IMR-90 (cell line): ENCODE measurements at regions not wholly inside any gene's neighbourhood (a gene's known extent, or its start where the extent isn't known, plus 50 kb on each side); places are given as distances from the start of the nearest gene placed in this dataset.

ENCODE experiments used
- ATAC-seq: fragments of 200-7000 bp; cut with Tn5 transposase; 2 replicates; pipeline ENCODE4 v1.9.1; 2020; ENCODE audit warnings: low read depth, mild to moderate bottlenecking, moderate library complexity
- BruUV-seq: library from RNA; stranded (reverse); fragments of 400-500 nt; replicated peaks from 2 replicates; lab custom pipeline; 2021; lab: Mats Ljungman, UMichigan
- CTCF ChIA-PET: fragments of 300-600 bp; formaldehyde crosslinking; extraction: SDS; loops from one replicate; lab custom pipeline; 2021; ENCODE audit warnings: antibody characterized with exemption; lab: Yijun Ruan, JAX
- POLR2A ChIA-PET: fragments of 300-600 bp; sonication (Branson Sonifier 250); formaldehyde crosslinking; loops from one replicate; lab custom pipeline; 2022; ENCODE audit warnings: antibody characterized with exemption; ENCODE audit not compliant: unreplicated experiment; lab: Charles Lee
- DNase-seq: peaks from one replicate; pipeline ENCODE4 v3.0.0; 2013
- H2AFZ ChIP-seq: replicated peaks from 2 replicates; pipeline ENCODE3; 2013; ENCODE audit warnings: low read length, mild to moderate bottlenecking; ENCODE audit not compliant: poor library complexity
- H2AK5ac ChIP-seq: 2 replicates; pipeline ENCODE4 v1.6.1; 2013; ENCODE audit warnings: low read depth, low read length, inconsistent platforms
- H2AK9ac ChIP-seq: replicated peaks from 2 replicates; pipeline ENCODE3; 2013; ENCODE audit warnings: mild to moderate bottlenecking, low read depth, low read length, moderate library complexity; ENCODE audit not compliant: poor library complexity
- H2BK120ac ChIP-seq: 2 replicates; pipeline ENCODE4 v1.6.1; 2013; ENCODE audit warnings: low read depth, low read length, inconsistent platforms
- H2BK15ac ChIP-seq: 3 replicates; pipeline ENCODE4 v1.6.1; 2013; ENCODE audit warnings: low read depth, low read length, inconsistent platforms
- H2BK20ac ChIP-seq: 2 replicates; pipeline ENCODE4 v1.6.1; 2013; ENCODE audit warnings: low read depth, mild to moderate bottlenecking, inconsistent platforms, low read length, moderate library complexity
- H2BK5ac ChIP-seq: 2 replicates; pipeline ENCODE4 v1.6.1; 2013; ENCODE audit warnings: mild to moderate bottlenecking, low read depth, low read length, inconsistent platforms; ENCODE audit not compliant: poor library complexity, severe bottlenecking
- H3K14ac ChIP-seq: replicated peaks from 2 replicates; pipeline ENCODE4 v1.6.1; 2013; ENCODE audit warnings: low read depth, low read length, inconsistent platforms
- H3K18ac ChIP-seq: 2 replicates; pipeline ENCODE4 v1.6.1; 2013; ENCODE audit warnings: low read depth, low read length, control low read depth
- H3K23ac ChIP-seq: 2 replicates; pipeline ENCODE4 v1.6.1; 2013; ENCODE audit warnings: low read depth, low read length, inconsistent platforms
- H3K27ac ChIP-seq: 2 replicates; pipeline ENCODE4 v1.5.1; 2013; ENCODE audit warnings: mild to moderate bottlenecking, control low read depth, low read length; ENCODE audit not compliant: insufficient read depth
- H3K27me3 ChIP-seq: 2 replicates; pipeline ENCODE4 v1.6.1; 2013; ENCODE audit warnings: low read length; ENCODE audit not compliant: control insufficient read depth, insufficient read depth
- H3K36me3 ChIP-seq: 2 replicates; pipeline ENCODE4 v1.6.1; 2013; ENCODE audit warnings: low read length, mixed read lengths; ENCODE audit not compliant: control insufficient read depth, insufficient read depth
- H3K4ac ChIP-seq: 2 replicates; pipeline ENCODE4 v1.6.1; 2013; ENCODE audit warnings: low read depth, low read length, inconsistent platforms
- H3K4me1 ChIP-seq: 2 replicates; pipeline ENCODE4 v1.6.1; 2013; ENCODE audit warnings: low read length, mixed read lengths; ENCODE audit not compliant: control insufficient read depth, insufficient read depth
- H3K4me2 ChIP-seq: 2 replicates; pipeline ENCODE4 v1.6.1; 2013; ENCODE audit warnings: low read depth, mild to moderate bottlenecking, control low read depth, low read length, moderate library complexity
- H3K4me3 ChIP-seq: 2 replicates; pipeline ENCODE4 v1.5.1; 2013; ENCODE audit warnings: low read depth, mild to moderate bottlenecking, control low read depth, low read length, moderate library complexity; ENCODE audit not compliant: insufficient read depth
- H3K56ac ChIP-seq: 2 replicates; pipeline ENCODE4 v1.6.1; 2013; ENCODE audit warnings: low read length, inconsistent platforms; ENCODE audit not compliant: insufficient read depth; ENCODE audit errors: extremely low read depth
- H3K79me1 ChIP-seq, 2 experiments: 2 replicates each; pipeline ENCODE4 v1.6.1; 2013; ENCODE audit warnings: low read length in 2 of 2, inconsistent platforms in 1 of 2, low read depth in 1 of 2
- H3K9ac ChIP-seq: 2 replicates; pipeline ENCODE4 v1.6.1; 2013; ENCODE audit warnings: low read depth, low read length, control low read depth
- H3K9me1 ChIP-seq: 2 replicates; pipeline ENCODE4 v1.6.1; 2013; ENCODE audit warnings: low read length, inconsistent platforms; ENCODE audit not compliant: insufficient read depth
- H3K9me3 ChIP-seq: 2 replicates; pipeline ENCODE4 v1.6.1; 2013; ENCODE audit warnings: low read length; ENCODE audit not compliant: control insufficient read depth, insufficient read depth
- H4K20me1 ChIP-seq: 2 replicates; pipeline ENCODE4 v1.6.1; 2013; ENCODE audit warnings: low read length, inconsistent platforms; ENCODE audit not compliant: insufficient read depth
- H4K5ac ChIP-seq: 2 replicates; pipeline ENCODE4 v1.6.1; 2013; ENCODE audit warnings: mild to moderate bottlenecking, low read depth, low read length, control low read depth
- H4K8ac ChIP-seq, 2 experiments: 2 replicates each; pipeline ENCODE4 v1.6.1; 2013; ENCODE audit warnings: low read depth in 2 of 2, low read length in 2 of 2, control low read depth in 1 of 2, inconsistent platforms in 1 of 2
- H4K91ac ChIP-seq: 2 replicates; pipeline ENCODE4 v1.6.1; 2013; ENCODE audit warnings: low read depth, low read length, inconsistent platforms; ENCODE audit not compliant: insufficient read depth
- BHLHE40 ChIP-seq: fragments of 150-350 bp; IDR thresholded peaks from 2 replicates; pipeline ENCODE4 v1.6.1; 2016; ENCODE audit warnings: mild to moderate bottlenecking, low read depth, low read length
- CEBPB ChIP-seq: IDR thresholded peaks from 2 replicates; pipeline ENCODE4 v1.6.1; 2012; ENCODE audit warnings: low read depth, low read length, improper control_type of control experiment
- CHD1 ChIP-seq: IDR thresholded peaks from 2 replicates; pipeline ENCODE4 v1.6.1; 2012; ENCODE audit warnings: low read depth, low read length, improper control_type of control experiment
- FOS ChIP-seq: fragments of 150-350 bp; IDR thresholded peaks from 2 replicates; pipeline ENCODE4 v1.6.1; 2016; ENCODE audit warnings: low read depth, low read length
- MAFK ChIP-seq: IDR thresholded peaks from 2 replicates; pipeline ENCODE4 v1.6.1; 2012; ENCODE audit warnings: low read depth, low read length, improper control_type of control experiment
- MAZ ChIP-seq: IDR thresholded peaks from 2 replicates; pipeline ENCODE4 v1.6.1; 2012; ENCODE audit warnings: low read depth, mild to moderate bottlenecking, low read length, improper control_type of control experiment, moderate library complexity, borderline replicate concordance
- MXI1 ChIP-seq: IDR thresholded peaks from 2 replicates; pipeline ENCODE4 v1.6.1; 2012; ENCODE audit warnings: low read depth, mild to moderate bottlenecking, low read length, moderate library complexity, borderline replicate concordance
- NFE2L2 ChIP-seq: fragments of 150-350 bp; IDR thresholded peaks from 2 replicates; pipeline ENCODE4 v1.6.1; 2016; ENCODE audit warnings: low read depth, mild to moderate bottlenecking, low read length
- POLR2A ChIP-seq: IDR thresholded peaks from 2 replicates; pipeline ENCODE4 v1.6.1; 2012; ENCODE audit warnings: mild to moderate bottlenecking, low read depth, low read length
- RAD21 ChIP-seq: IDR thresholded peaks from 2 replicates; pipeline ENCODE4 v1.6.1; 2012; ENCODE audit warnings: low read length, improper control_type of control experiment
- RCOR1 ChIP-seq: IDR thresholded peaks from 2 replicates; pipeline ENCODE4 v1.6.1; 2012; ENCODE audit warnings: mild to moderate bottlenecking, low read length, improper control_type of control experiment; ENCODE audit not compliant: insufficient replicate concordance
- RFX5 ChIP-seq: IDR thresholded peaks from 2 replicates; pipeline ENCODE4 v1.8.0; 2012; ENCODE audit warnings: low read depth, mild to moderate bottlenecking, low read length, moderate library complexity
- SMC3 ChIP-seq: fragments of 150-350 bp; IDR thresholded peaks from 2 replicates; pipeline ENCODE4 v1.6.1; 2016; ENCODE audit warnings: low read depth, mild to moderate bottlenecking, antibody characterized with exemption, low read length, moderate library complexity
- WGBS, 2 experiments: methylation state at CpG; one replicate each; pipeline versions ENCODE4 v1.1.5 to v1.1.7; 2013; ENCODE audit warnings: missing lambda C conversion rate in 2 of 2; ENCODE audit not compliant: insufficient read length in 1 of 2; ENCODE audit errors: extremely low coverage in 2 of 2; 5-methylcytosine and 5-hydroxymethylcytosine counted together
- dilution Hi-C: fragments of 300-500 bp; cut with HindIII; formaldehyde crosslinking; loops from one replicate; pipeline ENCODE4 v1.14.3; 2018; ENCODE audit warnings: low sequenced_read_pairs; ENCODE audit not compliant: unreplicated experiment
- in situ Hi-C: fragments of 300-500 bp; cut with MboI; formaldehyde crosslinking; loops from 3 replicates; pipeline ENCODE4 v1.14.3; 2019; ENCODE audit warnings: low sequenced_read_pairs, inconsistent platforms, mixed read lengths
- intact Hi-C: fragments of 100-400 bp; cut with micrococcal nuclease; formaldehyde crosslinking; loops from 2 replicates; pipeline ENCODE4 v1.10.0; 2022
- TF ChIP-seq, protein P1 (sequence below): conservative IDR thresholded peaks from 2 replicates; pipeline ENCODE4 v1.5.1; 2012; ENCODE audit warnings: mild to moderate bottlenecking, low read depth, low read length, improper control_type of control experiment
- TF ChIP-seq, protein P2 (sequence below): fragments of 150-350 bp; IDR thresholded peaks from 2 replicates; pipeline ENCODE4 v1.6.1; 2016; ENCODE audit warnings: low read depth, mild to moderate bottlenecking, low read length, moderate library complexity, borderline replicate concordance
- TF ChIP-seq, protein P3 (sequence below): fragments of 150-350 bp; IDR thresholded peaks from 2 replicates; pipeline ENCODE4 v1.6.1; 2017; ENCODE audit warnings: mild to moderate bottlenecking, antibody characterized with exemption, low read length, low read depth

DNA sequence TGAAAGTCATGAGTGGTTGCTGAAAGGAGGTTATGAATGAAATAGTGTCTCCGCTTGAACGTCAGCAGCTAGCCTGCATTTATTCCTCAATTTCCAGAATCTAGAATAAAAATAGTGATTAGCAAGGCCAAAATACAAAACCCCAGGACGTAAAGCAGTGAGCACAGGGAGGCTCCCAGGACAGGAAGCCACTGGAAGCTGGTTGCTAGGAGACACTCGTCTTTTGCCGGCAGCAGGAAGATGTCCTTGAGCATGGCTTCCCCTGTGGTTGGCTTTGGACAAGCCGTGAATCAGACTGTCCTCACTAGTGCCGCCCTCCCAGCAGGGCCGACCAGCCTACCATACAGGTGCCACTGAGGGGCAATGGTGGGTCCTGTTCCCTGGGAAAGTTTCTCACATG is 374.4 kb downstream of the MTX2 start:
- no peak overlapping the region for H3K4ac ChIP-seq
- H3K56ac ChIP-seq: no peak overlapping the region
- H2AK5ac ChIP-seq: no peak overlapping the region
- TF ChIP-seq BHLHE40 (no peak), RFX5 (no peak), POLR2A (no peak), FOS (no peak), MAZ (no peak), MXI1 (no peak), SMC3 (no peak), CEBPB (no peak), MAFK (no peak), RAD21 (no peak), NFE2L2 (no peak), CHD1 (no peak), RCOR1 (no peak)
- TF ChIP-seq, protein P1, sequence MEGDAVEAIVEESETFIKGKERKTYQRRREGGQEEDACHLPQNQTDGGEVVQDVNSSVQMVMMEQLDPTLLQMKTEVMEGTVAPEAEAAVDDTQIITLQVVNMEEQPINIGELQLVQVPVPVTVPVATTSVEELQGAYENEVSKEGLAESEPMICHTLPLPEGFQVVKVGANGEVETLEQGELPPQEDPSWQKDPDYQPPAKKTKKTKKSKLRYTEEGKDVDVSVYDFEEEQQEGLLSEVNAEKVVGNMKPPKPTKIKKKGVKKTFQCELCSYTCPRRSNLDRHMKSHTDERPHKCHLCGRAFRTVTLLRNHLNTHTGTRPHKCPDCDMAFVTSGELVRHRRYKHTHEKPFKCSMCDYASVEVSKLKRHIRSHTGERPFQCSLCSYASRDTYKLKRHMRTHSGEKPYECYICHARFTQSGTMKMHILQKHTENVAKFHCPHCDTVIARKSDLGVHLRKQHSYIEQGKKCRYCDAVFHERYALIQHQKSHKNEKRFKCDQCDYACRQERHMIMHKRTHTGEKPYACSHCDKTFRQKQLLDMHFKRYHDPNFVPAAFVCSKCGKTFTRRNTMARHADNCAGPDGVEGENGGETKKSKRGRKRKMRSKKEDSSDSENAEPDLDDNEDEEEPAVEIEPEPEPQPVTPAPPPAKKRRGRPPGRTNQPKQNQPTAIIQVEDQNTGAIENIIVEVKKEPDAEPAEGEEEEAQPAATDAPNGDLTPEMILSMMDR: no peak
- TF ChIP-seq, protein P2, sequence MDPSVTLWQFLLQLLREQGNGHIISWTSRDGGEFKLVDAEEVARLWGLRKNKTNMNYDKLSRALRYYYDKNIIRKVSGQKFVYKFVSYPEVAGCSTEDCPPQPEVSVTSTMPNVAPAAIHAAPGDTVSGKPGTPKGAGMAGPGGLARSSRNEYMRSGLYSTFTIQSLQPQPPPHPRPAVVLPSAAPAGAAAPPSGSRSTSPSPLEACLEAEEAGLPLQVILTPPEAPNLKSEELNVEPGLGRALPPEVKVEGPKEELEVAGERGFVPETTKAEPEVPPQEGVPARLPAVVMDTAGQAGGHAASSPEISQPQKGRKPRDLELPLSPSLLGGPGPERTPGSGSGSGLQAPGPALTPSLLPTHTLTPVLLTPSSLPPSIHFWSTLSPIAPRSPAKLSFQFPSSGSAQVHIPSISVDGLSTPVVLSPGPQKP: no peak
- TF ChIP-seq, protein P3, sequence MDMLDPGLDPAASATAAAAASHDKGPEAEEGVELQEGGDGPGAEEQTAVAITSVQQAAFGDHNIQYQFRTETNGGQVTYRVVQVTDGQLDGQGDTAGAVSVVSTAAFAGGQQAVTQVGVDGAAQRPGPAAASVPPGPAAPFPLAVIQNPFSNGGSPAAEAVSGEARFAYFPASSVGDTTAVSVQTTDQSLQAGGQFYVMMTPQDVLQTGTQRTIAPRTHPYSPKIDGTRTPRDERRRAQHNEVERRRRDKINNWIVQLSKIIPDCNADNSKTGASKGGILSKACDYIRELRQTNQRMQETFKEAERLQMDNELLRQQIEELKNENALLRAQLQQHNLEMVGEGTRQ: no peak
- H3K4me1 ChIP-seq: no peaks in the 10 kb centered on the region
- H3K9me3 ChIP-seq: no peaks in the 10 kb centered on the region
- WGBS, 2 experiments: 11% methylated on average over 3 of the region's 8 CpGs; no CpG with 5 or more reads in 1 of the 2 experiments
- in situ Hi-C loops: no loop called here
- BruUV-seq: no TSS peak
- no peak overlapping the region for H3K4me3 ChIP-seq
- H4K20me1 ChIP-seq: no peaks in the 10 kb centered on the region
- dilution Hi-C loops: no loop called here
- no peaks in the 10 kb centered on the region for H3K9me1 ChIP-seq
- no peak overlapping the region for H4K91ac ChIP-seq
- H3K79me1 ChIP-seq: no peaks in the 10 kb centered on the region
- H3K36me3 ChIP-seq: no peaks in the 10 kb centered on the region
- ATAC-seq (no peak), DNase-seq (no peak)
- H4K5ac ChIP-seq: no peak overlapping the region
- no peak overlapping the region for H3K4me2 ChIP-seq
- no peak overlapping the region for H2BK15ac ChIP-seq
- no peak overlapping the region for H4K8ac ChIP-seq
- H3K18ac ChIP-seq: no peak overlapping the region
- H3K9ac ChIP-seq: no peak overlapping the region
- no peak overlapping the region for H2BK120ac ChIP-seq
- H3K14ac ChIP-seq: no peak overlapping the region
- intact Hi-C loops: no loop called here
- ChIA-PET CTCF (interaction anchor here (0.7 to 1.5 kb wide), 3 partner anchors 9 to 517 kb away, joined by 3 to 5 read pairs (median 4); no protein-coding TSS in a partner anchor), POLR2A (no interaction called here)
- H3K27ac ChIP-seq: no peak overlapping the region
- H2BK20ac ChIP-seq: no peak overlapping the region
- no peak overlapping the region for H2AK9ac ChIP-seq
- H2BK5ac ChIP-seq: no peak overlapping the region
- no peak overlapping the region for H3K23ac ChIP-seq
- no peak overlapping the region for H2AFZ ChIP-seq
- peaks cover 15% of the 10 kb centered on the region for H3K27me3 ChIP-seq
